NCI-H510A treated with DMSO at 0.1 percent for 48 hours (cell line): ENCODE measurements at regions not wholly inside any gene's neighbourhood (a gene's known extent, or its start where the extent isn't known, plus 50 kb on each side); places are given as distances from the start of the nearest gene placed in this dataset.
A peak's percentile ranks its signal among the peaks of the same experiment; 100 is the strongest.

Source experiments
- DNase-seq: peaks from one replicate; lab custom pipeline; 2025; lab: John Stamatoyannopoulos, UW

GRCh38 chr3:187975561-187976364, 178.2 kb upstream of the LPP start:
- DNase-seq: no peak

- DNase-seq: no peak
Observed at GRCh38 chr3:187976365-187976900, 177.5 kb upstream of the LPP start.

- no peak for DNase-seq
Observed at GRCh38 chr3:187977659-187978058, 176.3 kb upstream of the LPP start.

- no peak for DNase-seq
Observed at GRCh38 chr3:187978433-187979011, 175.4 kb upstream of the LPP start.

- peak; percentile 41 for DNase-seq
Observed at GRCh38 chr3:187979564-187979963, 174.4 kb upstream of the LPP start.

GRCh38 chr3:187980861-187981260, 173.1 kb upstream of the LPP start:
- DNase-seq: no peak

GRCh38 chr3:187982142-187982541, 171.8 kb upstream of the LPP start:
- no peak for DNase-seq

- no peak for DNase-seq
Observed at GRCh38 chr3:187983484-187984124, 170.4 kb upstream of the LPP start.

- no peak for DNase-seq
Observed at GRCh38 chr3:187985647-187986046, 168.3 kb upstream of the LPP start.

GRCh38 chr3:187986514-187986934, 167.4 kb upstream of the LPP start:
- no peak for DNase-seq

GRCh38 chr3:187987187-187987586, 166.8 kb upstream of the LPP start:
- DNase-seq: no peak

GRCh38 chr3:187987924-187988323, 166.0 kb upstream of the LPP start:
- no peak for DNase-seq

GRCh38 chr3:187989575-187990153, 164.3 kb upstream of the LPP start:
- DNase-seq: peak; percentile 91

- DNase-seq: no peak
Observed at GRCh38 chr3:187992609-187993008, 161.3 kb upstream of the LPP start.

GRCh38 chr3:187994221-187995042, 159.5 kb upstream of the LPP start:
- DNase-seq: no peak

- DNase-seq: no peak
Observed at GRCh38 chr3:187995043-187995400, 158.9 kb upstream of the LPP start.

GRCh38 chr3:187995667-187996066, 158.3 kb upstream of the LPP start:
- no peak for DNase-seq

GRCh38 chr3:187996609-187997008, 157.3 kb upstream of the LPP start:
- DNase-seq: no peak

GRCh38 chr3:187997490-187997889, 156.5 kb upstream of the LPP start:
- DNase-seq: peak; percentile 19

GRCh38 chr3:187997946-187998561, 155.9 kb upstream of the LPP start:
- no peak for DNase-seq

GRCh38 chr3:187998611-187999010, 155.3 kb upstream of the LPP start:
- DNase-seq: no peak
